NCI-H526 treated with DMSO at 0.1 percent for 48 hours (cell line): ENCODE measurements at regions not wholly inside any gene's neighbourhood (a gene's known extent, or its start where the extent isn't known, plus 50 kb on each side); places are given as distances from the start of the nearest gene placed in this dataset.

ENCODE experiments used
- DNase-seq: peaks from one replicate; lab custom pipeline; 2025; lab: John Stamatoyannopoulos, UW

GRCh38 chr2:57497489-57498096, 549.0 kb upstream of the VRK2 start:
- DNase-seq, result peak; percentile 10

- DNase-seq, result no peak
Observed at GRCh38 chr2:57504787-57505186, 541.8 kb upstream of the VRK2 start.

- DNase-seq, result no peak
Observed at GRCh38 chr2:57509189-57509588, 537.4 kb upstream of the VRK2 start.

GRCh38 chr2:57510704-57511103, 535.9 kb upstream of the VRK2 start:
- no peak for DNase-seq

- no peak for DNase-seq
Observed at GRCh38 chr2:57515366-57515765, 531.2 kb upstream of the VRK2 start.

- peak; percentile 48 for DNase-seq
Observed at GRCh38 chr2:57516698-57517340, 529.8 kb upstream of the VRK2 start.

GRCh38 chr2:57523304-57523703, 523.3 kb upstream of the VRK2 start:
- no peak for DNase-seq

GRCh38 chr2:57527685-57528084, 518.9 kb upstream of the VRK2 start:
- DNase-seq, result no peak

GRCh38 chr2:57528499-57528898, 518.1 kb upstream of the VRK2 start:
- no peak for DNase-seq

GRCh38 chr2:57534358-57534757, 512.2 kb upstream of the VRK2 start:
- no peak for DNase-seq

GRCh38 chr2:57536535-57537231, 509.9 kb upstream of the VRK2 start:
- DNase-seq, result no peak

- no peak for DNase-seq
Observed at GRCh38 chr2:57539761-57540160, 506.8 kb upstream of the VRK2 start.

GRCh38 chr2:57542081-57542480, 504.5 kb upstream of the VRK2 start:
- no peak for DNase-seq

GRCh38 chr2:57543211-57543610, 503.4 kb upstream of the VRK2 start:
- DNase-seq, result no peak

- no peak for DNase-seq
Observed at GRCh38 chr2:57544624-57545023, 502.0 kb upstream of the VRK2 start.

- no peak for DNase-seq
Observed at GRCh38 chr2:57546478-57546877, 500.1 kb upstream of the VRK2 start.

- DNase-seq, result peak; percentile 40
Observed at GRCh38 chr2:57549642-57550102, 496.9 kb upstream of the VRK2 start.

GRCh38 chr2:57550912-57551311, 495.7 kb upstream of the VRK2 start:
- DNase-seq, result no peak

- no peak for DNase-seq
Observed at GRCh38 chr2:57552885-57553284, 493.7 kb upstream of the VRK2 start.

GRCh38 chr2:57554348-57554747, 492.3 kb upstream of the VRK2 start:
- DNase-seq, result no peak

GRCh38 chr2:57558312-57558711, 488.3 kb upstream of the VRK2 start:
- no peak for DNase-seq

- DNase-seq, result no peak
Observed at GRCh38 chr2:57562495-57562894, 484.1 kb upstream of the VRK2 start.

- no peak for DNase-seq
Observed at GRCh38 chr2:57563015-57563414, 483.6 kb upstream of the VRK2 start.
